ENCODE measurements at regions not wholly inside any gene's neighbourhood (a gene's known extent, or its start where the extent isn't known, plus 50 kb on each side); places are given as distances from the start of the nearest gene placed in this dataset.

GRCh38 chr4:175330236-175330635 lies 412.1 kb downstream of the ADAM29 start (continued):
- TF ChIP-seq, protein P1, sequence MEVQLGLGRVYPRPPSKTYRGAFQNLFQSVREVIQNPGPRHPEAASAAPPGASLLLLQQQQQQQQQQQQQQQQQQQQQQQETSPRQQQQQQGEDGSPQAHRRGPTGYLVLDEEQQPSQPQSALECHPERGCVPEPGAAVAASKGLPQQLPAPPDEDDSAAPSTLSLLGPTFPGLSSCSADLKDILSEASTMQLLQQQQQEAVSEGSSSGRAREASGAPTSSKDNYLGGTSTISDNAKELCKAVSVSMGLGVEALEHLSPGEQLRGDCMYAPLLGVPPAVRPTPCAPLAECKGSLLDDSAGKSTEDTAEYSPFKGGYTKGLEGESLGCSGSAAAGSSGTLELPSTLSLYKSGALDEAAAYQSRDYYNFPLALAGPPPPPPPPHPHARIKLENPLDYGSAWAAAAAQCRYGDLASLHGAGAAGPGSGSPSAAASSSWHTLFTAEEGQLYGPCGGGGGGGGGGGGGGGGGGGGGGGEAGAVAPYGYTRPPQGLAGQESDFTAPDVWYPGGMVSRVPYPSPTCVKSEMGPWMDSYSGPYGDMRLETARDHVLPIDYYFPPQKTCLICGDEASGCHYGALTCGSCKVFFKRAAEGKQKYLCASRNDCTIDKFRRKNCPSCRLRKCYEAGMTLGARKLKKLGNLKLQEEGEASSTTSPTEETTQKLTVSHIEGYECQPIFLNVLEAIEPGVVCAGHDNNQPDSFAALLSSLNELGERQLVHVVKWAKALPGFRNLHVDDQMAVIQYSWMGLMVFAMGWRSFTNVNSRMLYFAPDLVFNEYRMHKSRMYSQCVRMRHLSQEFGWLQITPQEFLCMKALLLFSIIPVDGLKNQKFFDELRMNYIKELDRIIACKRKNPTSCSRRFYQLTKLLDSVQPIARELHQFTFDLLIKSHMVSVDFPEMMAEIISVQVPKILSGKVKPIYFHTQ (CRISPR knock-in tag; IDR thresholded peaks at IDR 0.05), result no peak
- TF ChIP-seq, protein P2, sequence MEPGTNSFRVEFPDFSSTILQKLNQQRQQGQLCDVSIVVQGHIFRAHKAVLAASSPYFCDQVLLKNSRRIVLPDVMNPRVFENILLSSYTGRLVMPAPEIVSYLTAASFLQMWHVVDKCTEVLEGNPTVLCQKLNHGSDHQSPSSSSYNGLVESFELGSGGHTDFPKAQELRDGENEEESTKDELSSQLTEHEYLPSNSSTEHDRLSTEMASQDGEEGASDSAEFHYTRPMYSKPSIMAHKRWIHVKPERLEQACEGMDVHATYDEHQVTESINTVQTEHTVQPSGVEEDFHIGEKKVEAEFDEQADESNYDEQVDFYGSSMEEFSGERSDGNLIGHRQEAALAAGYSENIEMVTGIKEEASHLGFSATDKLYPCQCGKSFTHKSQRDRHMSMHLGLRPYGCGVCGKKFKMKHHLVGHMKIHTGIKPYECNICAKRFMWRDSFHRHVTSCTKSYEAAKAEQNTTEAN (CRISPR knock-in tag; IDR thresholded peaks at IDR 0.05), result no peak
- TF ChIP-seq, protein P3, sequence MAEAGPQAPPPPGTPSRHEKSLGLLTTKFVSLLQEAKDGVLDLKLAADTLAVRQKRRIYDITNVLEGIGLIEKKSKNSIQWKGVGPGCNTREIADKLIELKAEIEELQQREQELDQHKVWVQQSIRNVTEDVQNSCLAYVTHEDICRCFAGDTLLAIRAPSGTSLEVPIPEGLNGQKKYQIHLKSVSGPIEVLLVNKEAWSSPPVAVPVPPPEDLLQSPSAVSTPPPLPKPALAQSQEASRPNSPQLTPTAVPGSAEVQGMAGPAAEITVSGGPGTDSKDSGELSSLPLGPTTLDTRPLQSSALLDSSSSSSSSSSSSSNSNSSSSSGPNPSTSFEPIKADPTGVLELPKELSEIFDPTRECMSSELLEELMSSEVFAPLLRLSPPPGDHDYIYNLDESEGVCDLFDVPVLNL (CRISPR knock-in tag; IDR thresholded peaks at IDR 0.05; ENCODE audit: borderline replicate concordance, low read depth), result no peak
- no peak for TF ChIP-seq NR1H2 (CRISPR knock-in tag; IDR thresholded peaks at IDR 0.05)
- no peak for TF ChIP-seq NR2C2 (CRISPR knock-in tag; IDR thresholded peaks at IDR 0.05)
- TF ChIP-seq ZNF138 (CRISPR knock-in tag; conservative IDR thresholded peaks at IDR 0.05), result no peak

GRCh38 chr4:175330652-175331051 lies 412.5 kb downstream of the ADAM29 start:
- Mint-ChIP-seq H3K4me1 (no peaks in the 10 kb centered on the region), H3K36me3 (no peaks in the 10 kb centered on the region), H3K27ac (no peak overlapping the region), H3K9me3 (no peaks in the 10 kb centered on the region), H3K4me3 (no peak overlapping the region), H3K27me3 (ENCODE audit: low read depth) (no peaks in the 10 kb centered on the region)
- CTCF ChIA-PET, result no interaction called here
- no peak for DNase-seq (ENCODE audit: low spot score)
- no peak for ATAC-seq
- POLR2A ChIA-PET, result no interaction called here
- TF ChIP-seq CBFB (CRISPR knock-in tag; IDR thresholded peaks at IDR 0.05; ENCODE audit: low read depth) (no peak), TCF7 (CRISPR knock-in tag; IDR thresholded peaks at IDR 0.05; ENCODE audit: low read depth) (no peak), NR3C1 (CRISPR knock-in tag; conservative IDR thresholded peaks at IDR 0.05; ENCODE audit: low read depth) (no peak), E2F1 (CRISPR knock-in tag; IDR thresholded peaks at IDR 0.05) (no peak), NFYB (CRISPR knock-in tag; conservative IDR thresholded peaks at IDR 0.05; ENCODE audit: low read depth) (no peak), CDX4 (CRISPR knock-in tag; IDR thresholded peaks at IDR 0.05; ENCODE audit: borderline replicate concordance) (no peak), CTCF (IDR thresholded peaks at IDR 0.05) (no peak), MYBL2 (CRISPR knock-in tag; IDR thresholded peaks at IDR 0.05) (no peak), USF2 (CRISPR knock-in tag; IDR thresholded peaks at IDR 0.05) (no peak), HMGA2 (CRISPR knock-in tag; IDR thresholded peaks at IDR 0.05) (no peak), NR1H2 (CRISPR knock-in tag; IDR thresholded peaks at IDR 0.05) (no peak), GRHL2 (CRISPR knock-in tag; IDR thresholded peaks at IDR 0.05; ENCODE audit: insufficient replicate concordance, severe bottlenecking) (no peak), FOXP1 (CRISPR knock-in tag; IDR thresholded peaks at IDR 0.05; ENCODE audit: borderline replicate concordance) (no peak)
- TF ChIP-seq, protein P4, sequence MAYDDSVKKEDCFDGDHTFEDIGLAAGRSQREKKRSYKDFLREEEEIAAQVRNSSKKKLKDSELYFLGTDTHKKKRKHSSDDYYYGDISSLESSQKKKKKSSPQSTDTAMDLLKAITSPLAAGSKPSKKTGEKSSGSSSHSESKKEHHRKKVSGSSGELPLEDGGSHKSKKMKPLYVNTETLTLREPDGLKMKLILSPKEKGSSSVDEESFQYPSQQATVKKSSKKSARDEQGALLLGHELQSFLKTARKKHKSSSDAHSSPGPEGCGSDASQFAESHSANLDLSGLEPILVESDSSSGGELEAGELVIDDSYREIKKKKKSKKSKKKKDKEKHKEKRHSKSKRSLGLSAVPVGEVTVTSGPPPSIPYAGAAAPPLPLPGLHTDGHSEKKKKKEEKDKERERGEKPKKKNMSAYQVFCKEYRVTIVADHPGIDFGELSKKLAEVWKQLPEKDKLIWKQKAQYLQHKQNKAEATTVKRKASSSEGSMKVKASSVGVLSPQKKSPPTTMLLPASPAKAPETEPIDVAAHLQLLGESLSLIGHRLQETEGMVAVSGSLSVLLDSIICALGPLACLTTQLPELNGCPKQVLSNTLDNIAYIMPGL (CRISPR knock-in tag; IDR thresholded peaks at IDR 0.05), result no peak
- TF ChIP-seq, protein P5, sequence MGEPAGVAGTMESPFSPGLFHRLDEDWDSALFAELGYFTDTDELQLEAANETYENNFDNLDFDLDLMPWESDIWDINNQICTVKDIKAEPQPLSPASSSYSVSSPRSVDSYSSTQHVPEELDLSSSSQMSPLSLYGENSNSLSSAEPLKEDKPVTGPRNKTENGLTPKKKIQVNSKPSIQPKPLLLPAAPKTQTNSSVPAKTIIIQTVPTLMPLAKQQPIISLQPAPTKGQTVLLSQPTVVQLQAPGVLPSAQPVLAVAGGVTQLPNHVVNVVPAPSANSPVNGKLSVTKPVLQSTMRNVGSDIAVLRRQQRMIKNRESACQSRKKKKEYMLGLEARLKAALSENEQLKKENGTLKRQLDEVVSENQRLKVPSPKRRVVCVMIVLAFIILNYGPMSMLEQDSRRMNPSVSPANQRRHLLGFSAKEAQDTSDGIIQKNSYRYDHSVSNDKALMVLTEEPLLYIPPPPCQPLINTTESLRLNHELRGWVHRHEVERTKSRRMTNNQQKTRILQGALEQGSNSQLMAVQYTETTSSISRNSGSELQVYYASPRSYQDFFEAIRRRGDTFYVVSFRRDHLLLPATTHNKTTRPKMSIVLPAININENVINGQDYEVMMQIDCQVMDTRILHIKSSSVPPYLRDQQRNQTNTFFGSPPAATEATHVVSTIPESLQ (CRISPR knock-in tag; IDR thresholded peaks at IDR 0.05), result no peak

Measured in WTC11 (cell line).